ENCODE measurements at regions not wholly inside any gene's neighbourhood (a gene's known extent, or its start where the extent isn't known, plus 50 kb on each side); places are given as distances from the start of the nearest gene placed in this dataset.
A peak's percentile ranks its signal among the peaks of the same experiment; 100 is the strongest.
"Not testable (repeated sequence)": the region's sequence is repeated elsewhere in the genome, so short reads cannot be mapped to it uniquely, and the experiment has no call there.

GRCh38 chr2:3899536-3900155 lies 196.3 kb downstream of the DCDC2C start:
- no peak for DNase-seq (ENCODE audit: low spot score)

- no peak for DNase-seq (ENCODE audit: low spot score)
Measured at GRCh38 chr2:3902131-3902530, 198.8 kb downstream of the DCDC2C start.

GRCh38 chr2:3904061-3904460 lies 200.7 kb downstream of the DCDC2C start:
- no peak for DNase-seq (ENCODE audit: low spot score)

DNA sequence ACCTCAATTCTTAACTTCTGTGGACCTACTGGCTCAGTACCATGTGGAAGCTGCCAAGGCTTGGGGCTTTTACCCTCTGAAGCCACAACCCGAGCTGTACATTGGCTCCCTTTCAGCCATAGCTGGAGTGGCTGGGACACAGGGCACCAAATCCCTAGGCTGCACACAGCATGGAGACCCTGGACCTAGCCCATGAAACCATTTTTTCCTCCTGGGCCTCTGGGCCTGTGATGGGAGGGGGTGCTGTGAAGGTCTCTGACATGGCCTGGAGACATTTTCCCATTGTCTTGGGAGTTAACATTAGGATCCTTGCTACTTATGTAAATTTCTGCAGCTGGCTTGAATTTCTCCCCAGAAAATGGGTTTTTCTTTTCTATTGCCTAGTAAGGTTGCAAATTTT lies 205.1 kb downstream of the DCDC2C start:
- DNase-seq (ENCODE audit: low spot score), result not testable (repeated sequence)

GRCh38 chr2:3911882-3912455 lies 208.6 kb downstream of the DCDC2C start:
- no peak for DNase-seq (ENCODE audit: low spot score)

GRCh38 chr2:3913166-3913565 lies 209.8 kb downstream of the DCDC2C start:
- DNase-seq (ENCODE audit: low spot score), result no peak

DNA sequence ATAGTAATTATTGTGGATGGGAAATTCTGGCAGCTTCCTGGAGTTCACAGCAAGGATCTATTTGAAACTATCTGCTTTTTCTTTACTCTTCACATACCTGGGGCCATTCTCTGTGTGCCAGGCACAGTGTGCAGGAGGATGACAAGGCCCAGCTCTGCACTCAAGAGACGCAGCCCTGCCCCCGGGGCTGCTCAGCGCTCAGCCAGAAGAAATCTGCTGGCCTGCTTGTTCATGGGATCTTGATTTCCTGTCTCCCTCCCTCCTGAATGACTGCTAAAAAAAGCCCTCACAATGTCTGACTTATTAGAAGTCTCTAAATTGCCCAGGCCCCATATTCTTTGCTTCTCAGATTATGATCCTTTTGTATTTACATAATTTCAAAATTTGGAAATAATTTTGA lies 210.9 kb downstream of the DCDC2C start:
- DNase-seq (ENCODE audit: low spot score), result no peak

DNA sequence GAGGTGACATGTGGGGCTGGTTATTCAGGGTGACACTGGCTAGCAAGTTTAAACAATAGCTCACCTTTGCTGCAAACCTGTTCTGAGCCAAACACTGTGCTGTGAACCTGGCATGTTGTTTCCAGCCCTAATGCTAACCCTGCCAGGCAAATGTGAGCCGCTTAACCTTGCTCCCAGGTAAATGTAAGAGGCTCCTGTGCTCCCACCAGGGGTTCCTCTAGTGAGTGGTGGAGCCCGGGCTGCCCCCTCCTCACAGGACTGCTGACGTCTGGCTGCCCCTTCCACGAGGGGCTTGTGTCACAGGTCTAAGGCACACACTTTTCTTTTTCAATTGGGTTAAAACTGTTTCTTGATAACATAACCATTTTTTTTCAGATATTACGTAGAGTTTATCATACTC lies 223.7 kb downstream of the DCDC2C start:
- DNase-seq (ENCODE audit: low spot score), result no peak

DNA sequence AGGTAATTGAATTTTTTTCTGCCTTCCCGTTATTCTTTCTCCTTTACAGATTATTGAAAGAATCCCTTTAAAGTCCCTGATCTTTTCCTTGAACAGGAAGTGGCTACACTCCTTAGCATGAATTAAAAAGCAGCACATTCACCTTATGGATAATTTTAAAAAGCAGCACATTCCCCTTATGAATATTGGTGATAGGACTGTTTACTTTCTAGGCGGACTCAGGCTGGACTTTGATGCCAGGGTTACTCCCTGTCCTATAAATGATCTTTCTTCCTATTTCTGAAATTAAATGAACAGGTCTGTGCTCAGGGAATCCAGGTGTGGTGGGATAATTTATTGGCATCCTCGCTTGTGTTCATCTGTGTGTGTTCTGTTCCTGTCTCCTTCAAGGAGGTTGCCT lies 226.0 kb downstream of the DCDC2C start:
- DNase-seq (ENCODE audit: low spot score), result no peak

DNA sequence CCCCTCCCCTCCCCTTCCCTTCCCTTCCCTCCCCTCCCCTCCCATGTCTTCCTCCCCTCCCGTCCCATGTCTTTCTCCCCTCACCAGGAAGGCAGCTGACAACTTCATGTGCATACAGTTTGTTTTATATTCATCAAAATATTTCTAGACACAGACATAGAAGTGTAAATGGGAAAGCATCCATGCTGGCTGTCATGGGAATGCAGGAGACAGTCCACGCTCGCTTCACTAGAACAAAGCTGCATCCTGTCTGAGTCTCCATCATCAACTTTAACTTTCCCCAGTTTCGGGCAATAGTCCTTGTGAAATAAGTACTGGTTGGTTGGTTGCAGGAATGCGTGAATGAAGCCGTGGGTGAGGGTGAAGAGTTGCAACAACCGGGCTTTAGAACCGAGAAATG lies 226.9 kb downstream of the DCDC2C start:
- no peak for DNase-seq (ENCODE audit: low spot score)

GRCh38 chr2:3940661-3941060 lies 237.3 kb downstream of the DCDC2C start:
- no peak for DNase-seq (ENCODE audit: low spot score)

- no peak for DNase-seq (ENCODE audit: low spot score)
Measured at GRCh38 chr2:3942841-3943240, 239.5 kb downstream of the DCDC2C start.

- no peak for DNase-seq (ENCODE audit: low spot score)
Measured at GRCh38 chr2:3944071-3944470, 240.7 kb downstream of the DCDC2C start.

GRCh38 chr2:3944841-3945240 lies 241.5 kb downstream of the DCDC2C start:
- DNase-seq (ENCODE audit: low spot score), result no peak

DNA sequence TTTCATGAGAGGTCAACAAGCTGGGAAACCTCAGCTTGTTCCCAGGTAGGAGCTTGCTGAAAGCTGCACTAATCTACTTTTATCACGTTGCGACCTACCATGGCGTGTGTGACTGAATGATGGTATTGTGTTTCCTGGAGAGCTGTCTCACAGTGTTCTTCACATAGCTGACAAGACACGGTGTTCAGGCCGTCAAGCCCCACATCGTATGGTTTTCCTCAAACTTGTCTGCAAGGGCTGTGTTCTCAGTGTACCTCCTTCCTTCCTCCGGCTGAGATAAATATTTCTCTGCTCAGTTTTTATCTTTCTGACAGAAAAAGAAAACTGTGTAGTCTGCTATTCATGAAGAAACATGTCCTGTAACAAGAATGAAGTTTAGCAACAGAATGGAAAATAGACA lies 244.8 kb downstream of the DCDC2C start:
- no peak for DNase-seq (ENCODE audit: low spot score)

GRCh38 chr2:3951131-3951954 lies 248.0 kb downstream of the DCDC2C start:
- no peak for DNase-seq (ENCODE audit: low spot score)

DNA sequence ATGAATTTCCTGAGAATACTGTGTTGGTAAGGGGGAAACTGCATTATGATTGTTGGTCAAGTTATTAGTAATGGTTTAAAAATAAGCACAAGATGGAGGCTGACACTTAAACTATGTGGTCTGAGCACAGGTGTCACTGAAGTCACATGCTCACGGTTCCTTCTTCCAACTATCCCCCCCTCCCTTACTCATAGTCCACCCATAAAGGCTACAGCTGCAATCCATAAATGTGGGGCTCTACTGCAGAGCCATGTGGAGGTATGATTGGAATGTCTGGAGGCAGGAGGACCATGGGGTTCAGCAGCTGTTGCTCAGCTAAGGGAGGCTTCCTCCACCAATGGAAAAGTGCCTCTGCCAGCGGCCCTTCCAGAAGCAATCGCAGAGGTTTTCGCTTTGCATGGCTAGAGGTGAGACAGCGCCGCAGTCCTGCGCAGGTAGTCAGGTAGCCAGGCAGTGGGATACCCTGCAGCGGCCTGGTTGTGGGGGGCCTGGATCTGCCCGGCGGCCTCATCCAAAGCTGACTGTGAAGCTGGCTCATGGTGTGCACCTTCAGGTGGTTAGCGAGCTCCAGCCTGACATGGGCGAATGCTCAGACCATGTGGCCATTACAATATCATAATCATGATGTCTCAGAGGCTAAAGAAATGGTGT lies 249.6 kb downstream of the DCDC2C start:
- DNase-seq (ENCODE audit: low spot score), result no peak

DNA sequence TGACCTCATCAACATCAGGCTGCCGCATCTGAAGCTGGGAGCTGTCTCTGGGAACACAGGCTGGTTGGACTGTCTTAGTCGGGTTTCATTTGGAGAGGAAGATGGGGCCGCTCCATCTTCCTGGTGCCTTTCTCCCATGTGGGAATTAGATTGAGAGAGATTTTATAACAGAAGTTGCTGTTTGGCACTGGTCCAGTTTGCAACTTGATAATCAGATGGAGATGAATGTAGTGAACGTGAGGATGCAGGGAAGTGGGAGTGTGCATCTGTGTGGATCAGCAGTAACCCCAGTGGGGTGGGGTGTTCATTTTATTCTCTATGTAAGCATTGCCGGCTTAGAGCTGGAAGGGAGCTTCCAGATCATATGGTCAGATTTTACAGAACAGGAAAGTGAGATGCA lies 250.9 kb downstream of the DCDC2C start:
- DNase-seq (ENCODE audit: low spot score), result no peak

DNA sequence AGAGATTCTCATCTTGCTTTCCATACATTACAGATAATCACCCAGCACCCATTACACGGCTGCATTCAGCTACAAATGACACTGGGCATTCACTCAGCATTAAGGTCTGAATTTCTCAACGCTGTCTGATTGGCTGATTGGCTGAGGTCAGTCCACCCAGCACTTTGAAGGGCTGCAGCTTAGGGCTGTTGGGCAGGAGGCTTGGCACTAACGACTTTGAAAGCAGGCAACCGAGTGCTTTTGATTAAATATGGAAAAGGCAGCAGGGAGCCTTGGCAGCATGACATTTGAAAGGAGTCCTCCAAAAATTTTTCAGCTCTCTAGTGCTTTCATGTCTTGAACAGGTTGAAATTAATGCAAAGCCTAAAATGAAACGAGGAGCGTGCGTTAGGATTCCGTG lies 253.0 kb downstream of the DCDC2C start:
- DNase-seq (ENCODE audit: low spot score), result no peak

DNA sequence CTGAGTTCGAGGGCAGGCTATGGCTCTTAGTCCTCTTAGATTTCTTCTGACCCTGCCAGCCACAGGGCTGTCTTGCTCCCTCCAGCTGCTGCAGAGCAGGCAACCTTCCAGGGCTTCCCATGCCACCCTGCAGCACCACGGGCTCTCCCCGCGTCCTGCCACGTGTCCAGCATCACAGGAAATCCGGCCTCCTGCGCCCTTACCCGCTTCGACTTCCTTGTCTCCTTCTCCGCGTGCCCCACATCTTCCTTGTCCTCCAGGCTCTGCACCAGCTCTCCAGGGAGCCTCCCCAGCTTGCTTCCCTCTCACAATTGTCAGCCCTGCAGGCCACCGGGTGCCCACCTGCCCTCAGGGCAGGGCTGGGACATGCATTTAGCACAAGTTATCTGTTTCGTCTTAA lies 253.5 kb downstream of the DCDC2C start:
- no peak for DNase-seq (ENCODE audit: low spot score)

- DNase-seq (ENCODE audit: low spot score), result no peak
Measured at GRCh38 chr2:3958465-3958864, 255.1 kb downstream of the DCDC2C start.

DNA sequence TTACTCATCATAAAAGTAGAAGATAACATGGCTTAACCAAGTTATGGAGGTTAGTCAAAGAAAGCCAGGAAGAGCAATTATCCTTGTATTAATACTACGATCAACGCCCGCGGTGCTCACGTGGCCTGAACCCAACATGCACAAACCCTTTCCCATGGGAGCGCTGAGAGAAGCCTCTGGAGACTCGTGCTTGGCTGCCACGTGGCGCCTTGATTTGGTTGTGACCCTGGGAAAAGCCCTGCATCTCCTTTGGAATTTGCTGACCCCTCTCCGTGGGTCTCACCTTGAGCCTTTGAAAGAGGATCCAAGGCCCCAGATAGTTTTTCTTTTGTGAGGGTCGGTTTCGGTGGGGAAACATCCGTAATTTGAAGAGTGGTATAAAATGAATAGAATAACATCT lies 255.6 kb downstream of the DCDC2C start:
- no peak for DNase-seq (ENCODE audit: low spot score)

- DNase-seq (ENCODE audit: low spot score), result peak; percentile 5
Measured at GRCh38 chr2:3959372-3959771, 256.0 kb downstream of the DCDC2C start.

Data from globus pallidus (tissue), 1 donor.